HG03196 (cell line): ENCODE measurements at regions not wholly inside any gene's neighbourhood (a gene's known extent, or its start where the extent isn't known, plus 50 kb on each side); places are given as distances from the start of the nearest gene placed in this dataset.
"Not testable (repeated sequence)": the region's sequence is repeated elsewhere in the genome, so short reads cannot be mapped to it uniquely, and the experiment has no call there.

Experiments
- ATAC-seq: cut with Tn5 transposase; IDR thresholded peaks from one replicate; pipeline ENCODE4 v1.9.1; 2021; ENCODE audit not compliant: unreplicated experiment

- no peak for ATAC-seq
Observed at GRCh38 chr12:108424026-108424425, 84.9 kb upstream of the CMKLR1 start.

- no peak for ATAC-seq
Observed at GRCh38 chr12:108423486-108423885, 84.4 kb upstream of the CMKLR1 start.

GRCh38 chr12:108421082-108421481, 82.0 kb upstream of the CMKLR1 start:
- ATAC-seq, result not testable (repeated sequence)

- ATAC-seq, result not testable (repeated sequence)
Observed at GRCh38 chr12:108420421-108420820, 81.3 kb upstream of the CMKLR1 start.

DNA sequence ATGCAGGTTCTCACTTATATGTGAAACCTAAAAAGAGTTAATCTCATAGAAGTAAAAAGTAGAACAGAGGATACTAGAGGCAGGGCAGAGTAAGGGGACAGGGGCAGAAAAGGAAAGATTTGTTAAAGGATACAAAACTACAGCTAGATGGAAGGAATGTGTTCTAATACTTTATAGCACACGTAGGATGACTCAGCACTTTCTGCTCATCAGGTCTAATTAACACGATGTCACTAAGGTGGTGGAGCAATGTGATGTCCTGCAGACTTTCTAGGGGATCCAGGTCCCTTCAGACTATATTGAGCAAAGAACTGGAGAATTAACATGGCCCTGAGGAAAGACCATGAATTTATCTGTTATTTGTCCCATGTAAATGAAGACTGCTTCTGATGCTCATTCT, 80.8 kb upstream of the CMKLR1 start:
- no peak for ATAC-seq

DNA sequence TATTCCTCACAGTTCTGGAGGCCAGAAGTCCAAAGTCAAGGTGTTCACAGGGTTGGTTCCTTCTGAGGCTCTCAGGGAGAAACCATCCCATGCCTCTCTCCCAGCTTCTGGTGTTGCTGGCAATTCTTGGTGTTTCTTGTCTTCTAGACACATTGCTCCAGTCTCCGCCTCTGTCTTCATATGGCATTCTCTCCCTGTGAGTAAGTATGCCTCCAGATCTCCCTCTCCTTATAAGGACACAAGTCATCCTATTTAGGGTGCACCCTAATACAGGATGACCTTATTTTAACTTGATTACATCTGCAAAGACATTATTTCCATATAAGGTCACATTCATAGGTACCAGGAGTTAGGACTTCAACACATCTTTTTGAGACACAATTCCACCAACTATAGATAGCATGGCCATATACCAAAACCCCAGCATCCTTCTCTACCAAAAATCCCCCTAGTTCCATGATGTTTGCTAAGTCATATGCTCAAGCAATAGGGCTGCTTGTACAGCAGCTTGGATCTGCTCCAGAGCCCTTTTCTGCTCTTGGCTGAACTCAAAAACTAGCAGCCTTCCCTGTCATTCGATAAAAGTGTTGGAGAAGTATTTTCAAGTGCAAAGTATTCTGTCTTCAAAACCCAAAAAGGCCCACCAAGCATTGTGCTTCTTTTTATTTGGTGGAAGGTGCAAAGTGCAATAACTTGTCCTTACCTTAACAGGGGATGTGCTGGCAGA, 79.2 kb upstream of the CMKLR1 start:
- ATAC-seq, result no peak

- no peak for ATAC-seq
Observed at GRCh38 chr12:108414021-108414420, 74.9 kb upstream of the CMKLR1 start.

DNA sequence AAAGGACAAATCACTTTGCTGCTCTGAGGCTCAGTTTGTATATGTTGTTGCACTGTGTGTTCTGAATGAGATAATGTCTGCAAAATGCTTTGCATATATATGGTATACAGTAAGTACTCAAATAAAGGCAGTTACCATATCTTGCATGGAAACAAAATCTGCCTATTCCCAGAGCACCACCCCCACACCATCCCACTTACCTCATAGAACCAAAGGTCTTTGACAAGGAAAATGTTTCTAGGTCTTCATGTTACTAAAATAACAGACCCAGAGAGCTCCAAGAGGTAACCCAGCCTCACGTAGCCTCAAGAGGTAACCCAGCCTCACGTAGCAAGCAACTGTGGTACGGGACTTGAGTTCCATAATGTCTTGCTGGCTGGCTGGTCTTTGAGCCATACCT, 71.6 kb upstream of the CMKLR1 start:
- ATAC-seq, result no peak

GRCh38 chr12:108409481-108409880, 70.4 kb upstream of the CMKLR1 start:
- ATAC-seq, result no peak

- ATAC-seq, result no peak
Observed at GRCh38 chr12:108403952-108404351, 64.8 kb upstream of the CMKLR1 start.

GRCh38 chr12:108401964-108402363, 62.9 kb upstream of the CMKLR1 start:
- ATAC-seq, result no peak

DNA sequence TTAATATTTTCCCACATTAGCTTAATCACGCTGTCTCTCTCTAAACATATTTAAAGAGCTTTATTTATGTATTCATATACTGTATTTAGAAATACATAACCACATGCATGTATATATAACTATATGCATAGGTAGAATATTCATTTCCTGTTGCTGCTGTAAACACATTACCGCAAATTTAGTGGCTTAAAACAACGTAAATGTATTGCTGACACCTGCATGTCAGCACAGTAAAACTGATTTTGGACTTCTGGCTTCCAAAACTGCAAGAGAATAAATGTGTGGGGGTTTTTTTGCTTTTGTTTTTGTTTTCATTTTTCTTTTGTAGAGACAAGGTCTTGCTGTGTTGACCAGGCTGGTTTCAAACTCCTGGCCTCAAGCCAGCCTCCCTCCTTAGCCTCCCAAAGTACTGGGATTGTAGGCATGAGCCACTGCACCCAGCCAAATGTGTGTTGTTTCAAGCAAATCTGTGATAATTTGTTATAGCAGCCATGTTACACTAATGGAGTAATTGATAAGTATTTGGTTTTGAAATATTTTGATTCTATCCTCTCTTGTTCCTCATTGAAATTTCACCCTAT, 61.9 kb upstream of the CMKLR1 start:
- no peak for ATAC-seq

- ATAC-seq, result no peak
Observed at GRCh38 chr12:108400481-108400880, 61.4 kb upstream of the CMKLR1 start.

DNA sequence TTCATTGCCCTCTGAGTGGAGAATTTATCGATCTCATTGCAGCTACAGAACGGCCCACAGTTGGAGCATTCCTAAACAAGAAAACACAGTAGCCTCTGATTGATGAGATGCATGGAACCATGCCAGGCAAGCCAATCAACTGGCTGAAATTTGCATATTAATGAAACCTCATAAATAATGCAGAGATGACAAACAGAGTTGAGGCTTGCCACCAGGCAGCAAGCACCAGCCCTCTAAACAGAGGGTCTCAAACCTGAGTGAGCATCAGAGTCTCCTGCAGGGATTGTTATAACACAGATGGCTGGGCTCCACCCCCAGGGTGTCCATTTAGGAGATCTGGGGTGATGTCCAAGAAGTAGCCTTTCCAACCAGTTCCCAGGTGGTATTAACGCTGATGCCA, 60.9 kb upstream of the CMKLR1 start:
- ATAC-seq, result no peak

DNA sequence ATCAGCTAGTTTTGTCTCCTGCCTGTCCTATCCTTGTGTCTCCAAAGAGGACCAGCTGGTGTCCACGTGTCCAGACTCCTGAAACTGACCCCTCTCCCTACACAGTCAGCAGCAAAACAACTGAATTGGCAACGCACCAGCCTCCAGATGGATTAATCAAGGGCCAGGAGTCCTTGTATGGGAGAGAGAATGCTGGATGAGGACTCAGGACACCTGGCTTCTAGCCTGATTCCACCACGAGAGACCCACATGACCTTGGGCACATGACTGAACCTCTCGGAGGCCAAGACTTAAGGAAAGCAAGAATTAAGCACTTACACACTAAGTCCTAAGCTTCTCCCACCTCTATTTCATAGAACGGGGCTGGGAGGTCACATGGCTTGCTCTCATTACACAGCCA, 60.4 kb upstream of the CMKLR1 start:
- ATAC-seq, result no peak

- ATAC-seq, result no peak
Observed at GRCh38 chr12:108394196-108394595, 55.1 kb upstream of the CMKLR1 start.

DNA sequence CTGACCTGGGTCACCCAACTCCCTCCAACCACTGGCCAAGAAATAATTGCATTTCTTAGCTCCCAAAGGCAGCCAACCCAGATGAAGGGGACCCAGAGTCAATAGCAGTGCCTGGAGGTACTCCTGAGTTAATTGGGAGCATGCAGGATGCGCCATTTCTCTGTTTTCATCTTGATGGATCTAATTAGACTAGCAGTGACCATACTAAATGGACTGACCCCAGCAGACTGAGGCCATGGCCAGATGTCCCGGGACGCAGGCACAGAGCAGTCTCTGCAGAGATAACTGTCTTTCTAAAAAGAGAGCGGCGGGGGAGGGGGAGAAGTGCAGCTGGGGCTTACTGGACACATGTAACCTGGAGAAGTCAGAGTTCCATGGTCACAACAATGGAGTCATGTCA, 53.2 kb upstream of the CMKLR1 start:
- no peak for ATAC-seq

DNA sequence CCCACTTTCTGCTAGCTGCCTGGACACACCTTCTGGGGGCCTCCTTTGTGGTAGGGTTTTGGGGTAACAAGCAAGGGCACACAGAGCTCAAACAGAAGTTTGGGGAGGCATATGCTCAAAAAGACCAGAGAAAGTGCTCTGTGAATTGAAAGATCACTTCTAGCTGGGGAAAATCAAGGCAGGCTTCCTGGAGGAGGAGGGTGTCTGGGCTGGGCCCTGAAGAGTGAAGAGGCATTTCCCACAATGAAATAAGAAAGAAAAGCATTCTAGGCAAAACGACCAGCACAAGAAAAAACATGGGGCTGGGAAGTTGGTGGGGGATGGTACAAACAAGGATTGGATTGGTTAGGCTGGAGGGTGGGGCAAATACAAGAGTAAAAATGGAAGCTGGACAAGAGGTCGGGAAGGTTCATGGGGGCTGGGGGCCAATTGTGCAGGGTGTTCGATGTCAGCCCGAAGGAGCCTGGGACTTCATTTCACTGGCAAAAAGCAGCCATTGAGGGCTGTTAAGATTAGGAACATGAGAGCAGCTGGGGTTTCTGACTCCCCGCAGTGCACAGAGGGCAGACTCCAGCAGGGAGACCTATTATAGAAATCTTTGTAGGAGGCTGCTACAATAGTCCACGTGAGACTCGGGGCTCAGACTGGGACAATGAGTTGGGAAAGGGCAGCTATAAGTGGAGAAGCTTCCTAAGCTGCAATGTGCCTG, 51.5 kb upstream of the CMKLR1 start:
- ATAC-seq, result no peak

DNA sequence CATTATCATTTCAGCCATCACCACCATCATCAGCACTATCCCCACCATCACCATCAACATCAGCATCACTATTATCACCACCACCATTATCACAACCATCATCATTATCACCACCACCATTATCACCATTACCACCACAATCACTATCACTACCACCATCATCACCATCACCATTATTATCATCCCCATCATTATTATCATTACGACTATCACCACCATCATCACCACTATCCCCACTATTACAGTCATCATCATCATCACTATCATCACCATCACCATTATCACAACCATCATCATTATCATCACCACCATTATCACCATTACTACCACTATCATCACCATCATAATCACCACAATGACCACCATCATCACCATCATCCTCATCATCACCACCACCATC, 50.4 kb upstream of the CMKLR1 start:
- no peak for ATAC-seq
